CD14-positive monocyte (primary cell): ENCODE measurements at regions not wholly inside any gene's neighbourhood (a gene's known extent, or its start where the extent isn't known, plus 50 kb on each side); places are given as distances from the start of the nearest gene placed in this dataset.

Experiments
- DNase-seq, 3 donors: peaks; one replicate each; pipeline ENCODE4 v3.0.0-alpha.2; 2011 to 2022
- H2AFZ ChIP-seq: 2 replicates; pipeline ENCODE4 v1.6.0; 2012; ENCODE audit warnings: mild to moderate bottlenecking, low read depth, low read length, inconsistent platforms; ENCODE audit not compliant: insufficient read depth, poor library complexity, severe bottlenecking
- H3K27ac ChIP-seq, 2 donors: 1 replicate in 1 of 2; 2 replicates in 1 of 2; pipeline ENCODE4 v1.5.1; 2012 to 2013; ENCODE audit warnings: low read length in 2 of 2, control low read depth in 1 of 2, inconsistent platforms in 1 of 2, low read depth in 1 of 2, mild to moderate bottlenecking in 1 of 2
- H3K27me3 ChIP-seq, 2 donors: one replicate each; pipeline versions ENCODE4 v1.6.0 to v1.6.1; 2011 to 2013; ENCODE audit warnings: low read length in 2 of 2; ENCODE audit not compliant: control insufficient read depth in 2 of 2, insufficient read depth in 2 of 2
- H3K36me3 ChIP-seq, 2 donors: replicated peaks in 1 of 2; 1 replicate in 1 of 2; 2 replicates in 1 of 2; pipeline versions ENCODE4 v1.5.1 to v1.6.1; 2012 to 2013; ENCODE audit warnings: low read length in 2 of 2, control low read depth in 1 of 2, inconsistent platforms in 1 of 2, mild to moderate bottlenecking in 1 of 2; ENCODE audit not compliant: insufficient read depth in 2 of 2, control insufficient read depth in 1 of 2
- H3K4me1 ChIP-seq, 2 donors: 1 replicate in 1 of 2; 2 replicates in 1 of 2; pipeline versions ENCODE4 v1.5.1 to v1.6.1; 2012 to 2013; ENCODE audit warnings: low read length in 2 of 2, control low read depth in 1 of 2, inconsistent platforms in 1 of 2, mild to moderate bottlenecking in 1 of 2, moderate library complexity in 1 of 2; ENCODE audit not compliant: insufficient read depth in 2 of 2, control insufficient read depth in 1 of 2
- H3K4me2 ChIP-seq: replicated peaks from 2 replicates; pipeline ENCODE3; 2012; ENCODE audit warnings: low read length, moderate library complexity, mild to moderate bottlenecking; ENCODE audit not compliant: poor library complexity, severe bottlenecking; ENCODE audit errors: extremely low read depth
- H3K4me3 ChIP-seq, 3 experiments: fragments of 200-600 bp in 1 of 3; sonication (generic) in 1 of 3; replicated peaks in 1 of 3; 1 replicate in 2 of 3; 2 replicates in 1 of 3; pipeline ENCODE4 v1.5.1; 2011 to 2013; ENCODE audit warnings: low read length in 3 of 3, mild to moderate bottlenecking in 3 of 3, control low read depth in 2 of 3, low read depth in 2 of 3, inconsistent platforms in 1 of 3, moderate library complexity in 1 of 3
- H3K79me2 ChIP-seq: 2 replicates; pipeline ENCODE4 v1.6.0; 2012; ENCODE audit warnings: mild to moderate bottlenecking, control low read depth, inconsistent platforms, low read length, moderate library complexity; ENCODE audit not compliant: insufficient read depth
- H3K9ac ChIP-seq: 2 replicates; pipeline ENCODE4 v1.6.0; 2017; ENCODE audit warnings: low read length, mild to moderate bottlenecking; ENCODE audit not compliant: insufficient read depth, poor library complexity, severe bottlenecking
- H3K9me3 ChIP-seq, 2 donors: replicated peaks in 1 of 2; 1 replicate in 1 of 2; 2 replicates in 1 of 2; pipeline versions ENCODE4 v1.5.1 to v1.6.1; 2012 to 2013; ENCODE audit warnings: low read length in 2 of 2, control low read depth in 1 of 2; ENCODE audit not compliant: control insufficient read depth in 1 of 2, insufficient read depth in 1 of 2
- H4K20me1 ChIP-seq: 2 replicates; pipeline ENCODE4 v1.6.0; 2012; ENCODE audit warnings: mild to moderate bottlenecking, low read length, control low read depth, moderate library complexity; ENCODE audit not compliant: insufficient read depth
- H3K27ac Mint-ChIP-seq, 7 donors: one replicate each; pipeline ENCODE4 v1.8.0; 2020; ENCODE audit warnings: mild to moderate bottlenecking in 7 of 7, mixed read lengths in 7 of 7, moderate library complexity in 6 of 7, inconsistent platforms in 2 of 7
- H3K27me3 Mint-ChIP-seq, 3 donors: one replicate each; pipeline ENCODE4 v1.8.0; 2021 to 2022; ENCODE audit warnings: low read depth in 3 of 3, mild to moderate bottlenecking in 3 of 3, mixed read lengths in 3 of 3, moderate library complexity in 3 of 3, inconsistent platforms in 1 of 3
- H3K36me3 Mint-ChIP-seq, 2 donors: one replicate each; pipeline ENCODE4 v1.8.0; 2020; ENCODE audit warnings: mixed read lengths in 2 of 2, inconsistent platforms in 1 of 2, mild to moderate bottlenecking in 1 of 2
- H3K4me1 Mint-ChIP-seq: one replicate; pipeline ENCODE4 v1.8.0; 2020; ENCODE audit warnings: mild to moderate bottlenecking, mixed read lengths
- H3K4me3 Mint-ChIP-seq, 2 donors: one replicate each; pipeline ENCODE4 v1.8.0; 2020; ENCODE audit warnings: mild to moderate bottlenecking in 2 of 2, mixed read lengths in 2 of 2, moderate library complexity in 1 of 2
- H3K9me3 Mint-ChIP-seq, 7 donors: one replicate each; pipeline ENCODE4 v1.8.0; 2020 to 2022; ENCODE audit warnings: mixed read lengths in 7 of 7, mild to moderate bottlenecking in 6 of 7, moderate library complexity in 6 of 7, inconsistent platforms in 2 of 7
- CTCF ChIP-seq: fragments of 200-600 bp; IDR thresholded peaks from one replicate; pipeline ENCODE4 v1.8.0; 2022; ENCODE audit warnings: antibody characterized with exemption, mild to moderate bottlenecking
- WGBS: methylation state at CpG from one replicate; pipeline ENCODE4 v1.1.5; 2013; ENCODE audit warnings: missing lambda C conversion rate; ENCODE audit not compliant: insufficient coverage; 5-methylcytosine and 5-hydroxymethylcytosine counted together
- intact Hi-C, 2 donors: fragments of 100-400 bp; cut with micrococcal nuclease; formaldehyde crosslinking; loops; one replicate each; pipeline versions ENCODE4 v1.15.0 to v1.15.1; 2023

- Mint-ChIP-seq H3K36me3 (no peaks in the 10 kb centered on the region), H3K4me3 (no peak overlapping the region), H3K27ac (no peak overlapping the region), H3K4me1 (no peaks in the 10 kb centered on the region), H3K9me3 (peaks cover 0 to 4% (median 2%) of the 10 kb centered on the region in 7 donors), H3K27me3 (peaks cover 0 to 6% (median 3%) of the 10 kb centered on the region in 3 donors)
- WGBS, result 100% methylated on average over 3 of the region's 6 CpGs
- no peak for TF ChIP-seq CTCF
- no peaks in the 10 kb centered on the region for H3K36me3 ChIP-seq
- no peak overlapping the region for H2AFZ ChIP-seq
- peak in 1 of 3 donors; percentile 15 for DNase-seq
- H3K27me3 ChIP-seq, result no peaks in the 10 kb centered on the region
- no peak overlapping the region for H3K27ac ChIP-seq
- no peaks in the 10 kb centered on the region for H3K9me3 ChIP-seq
- intact Hi-C loops, result no loop called here
- no peaks in the 10 kb centered on the region for H3K4me1 ChIP-seq
- no peak overlapping the region for H3K4me2 ChIP-seq
- no peak overlapping the region for H3K9ac ChIP-seq
- no peak overlapping the region for H3K4me3 ChIP-seq
- no peaks in the 10 kb centered on the region for H4K20me1 ChIP-seq
- H3K79me2 ChIP-seq, result no peaks in the 10 kb centered on the region
Observed at GRCh38 chr15:96076350-96076749, 254.2 kb upstream of the NR2F2 start.

GRCh38 chr15:96079041-96079440 is 251.5 kb upstream of the NR2F2 start:
- no peaks in the 10 kb centered on the region for H3K36me3 Mint-ChIP-seq
- Histone ChIP-seq H4K20me1 (no peaks in the 10 kb centered on the region), H3K4me3 (no peak overlapping the region), H3K9ac (no peak overlapping the region), H2AFZ (no peak overlapping the region), H3K4me1 (no peaks in the 10 kb centered on the region), H3K36me3 (no peaks in the 10 kb centered on the region), H3K27ac (no peak overlapping the region), H3K79me2 (no peaks in the 10 kb centered on the region), H3K4me2 (no peak overlapping the region), H3K9me3 (no peaks in the 10 kb centered on the region), H3K27me3 (no peaks in the 10 kb centered on the region)
- WGBS, result 80% methylated on average over 1 of the region's 4 CpGs
- no peak for DNase-seq
- no peak overlapping the region for H3K4me3 Mint-ChIP-seq
- TF ChIP-seq CTCF, result no peak
- intact Hi-C loops, result no loop called here
- H3K9me3 Mint-ChIP-seq, result peaks cover 0 to 5% (median 0%) of the 10 kb centered on the region in 7 donors
- H3K4me1 Mint-ChIP-seq, result no peaks in the 10 kb centered on the region
- H3K27me3 Mint-ChIP-seq, result peaks cover 0 to 5% (median 0%) of the 10 kb centered on the region in 3 donors
- no peak overlapping the region for H3K27ac Mint-ChIP-seq
